ENCODE measurements at regions not wholly inside any gene's neighbourhood (a gene's known extent, or its start where the extent isn't known, plus 50 kb on each side); places are given as distances from the start of the nearest gene placed in this dataset.

GRCh38 chr9:86459191-86459590 lies 105.0 kb upstream of the TUT7 start:
- H3K27ac ChIP-seq, result no peak overlapping the region
- TF ChIP-seq CTCF (IDR thresholded peaks at IDR 0.05; ENCODE audit: low read depth, low read length, missing control alignments), result no peak
- no peaks in the 10 kb centered on the region for H3K36me3 ChIP-seq (replicated peaks)
- DNase-seq, result no peak
- H3K4me3 ChIP-seq (ENCODE audit: low read depth, low read length), result no peak overlapping the region
- no peaks in the 10 kb centered on the region for H3K27me3 ChIP-seq (replicated peaks)
- in situ Hi-C loops (cut with HindIII; ENCODE audit: low pct_ligation_motif_present, low sequenced_read_pairs), result no loop called here

- in situ Hi-C loops (cut with HindIII; ENCODE audit: low pct_ligation_motif_present, low sequenced_read_pairs), result no loop called here
- H3K4me3 ChIP-seq (ENCODE audit: low read depth, low read length), result no peak overlapping the region
- no peak for DNase-seq
- no peaks in the 10 kb centered on the region for H3K27me3 ChIP-seq (replicated peaks)
- no peak overlapping the region for H3K27ac ChIP-seq
- no peaks in the 10 kb centered on the region for H3K36me3 ChIP-seq (replicated peaks)
- no peak for TF ChIP-seq CTCF (IDR thresholded peaks at IDR 0.05; ENCODE audit: low read depth, low read length, missing control alignments)
Observed at GRCh38 chr9:86458191-86458855, 104.1 kb upstream of the TUT7 start.

GRCh38 chr9:86456416-86456815 lies 102.2 kb upstream of the TUT7 start:
- in situ Hi-C loops (cut with HindIII; ENCODE audit: low pct_ligation_motif_present, low sequenced_read_pairs), result no loop called here
- no peak for TF ChIP-seq CTCF (IDR thresholded peaks at IDR 0.05; ENCODE audit: low read depth, low read length, missing control alignments)
- DNase-seq, result no peak

GRCh38 chr9:86454701-86455615 lies 100.7 kb upstream of the TUT7 start:
- TF ChIP-seq CTCF (IDR thresholded peaks at IDR 0.05; ENCODE audit: low read depth, low read length, missing control alignments), result no peak
- no peak overlapping the region for H3K4me3 ChIP-seq (ENCODE audit: low read depth, low read length)
- H3K27me3 ChIP-seq (replicated peaks), result no peaks in the 10 kb centered on the region
- no peak for DNase-seq
- no peaks in the 10 kb centered on the region for H3K36me3 ChIP-seq (replicated peaks)
- in situ Hi-C loops (cut with HindIII; ENCODE audit: low pct_ligation_motif_present, low sequenced_read_pairs), result no loop called here
- no peak overlapping the region for H3K27ac ChIP-seq

More at GRCh38 chr9:86456416-86456815, 102.2 kb upstream of the TUT7 start:
- no peak overlapping the region for H3K27ac ChIP-seq
- no peaks in the 10 kb centered on the region for H3K36me3 ChIP-seq (replicated peaks)
- H3K27me3 ChIP-seq (replicated peaks), result no peaks in the 10 kb centered on the region
- no peak overlapping the region for H3K4me3 ChIP-seq (ENCODE audit: low read depth, low read length)

- Histone ChIP-seq H3K4me3 (ENCODE audit: low read depth, low read length) (no peak overlapping the region), H3K36me3 (replicated peaks) (no peaks in the 10 kb centered on the region), H3K27ac (no peak overlapping the region), H3K27me3 (replicated peaks) (no peaks in the 10 kb centered on the region)
- DNase-seq, result no peak
- TF ChIP-seq CTCF (IDR thresholded peaks at IDR 0.05; ENCODE audit: low read depth, low read length, missing control alignments), result no peak
- in situ Hi-C loops (cut with HindIII; ENCODE audit: low pct_ligation_motif_present, low sequenced_read_pairs), result no loop called here
Observed at GRCh38 chr9:86452201-86452828, 98.1 kb upstream of the TUT7 start.
